ENCODE measurements at regions not wholly inside any gene's neighbourhood (a gene's known extent, or its start where the extent isn't known, plus 50 kb on each side); places are given as distances from the start of the nearest gene placed in this dataset.

- TF ChIP-seq POLR2A (IDR thresholded peaks at IDR 0.05; ENCODE audit: borderline replicate concordance, extremely low read depth, insufficient read depth, insufficient read length), result no peak
- TF ChIP-seq POLR2AphosphoS5 (IDR thresholded peaks at IDR 0.05; ENCODE audit: low read depth, low read length), result no peak
- no peak for TF ChIP-seq CEBPB (IDR thresholded peaks at IDR 0.05; ENCODE audit: low read depth)
- TF ChIP-seq CTCF (IDR thresholded peaks at IDR 0.05 in 2 of 3, conservative IDR thresholded peaks at IDR 0.05 in 1 of 3; ENCODE audit: borderline replicate concordance in 1 of 3, insufficient read depth in 1 of 3, low read depth in 2 of 3, low read length in 2 of 3), result no peak
- TF ChIP-seq EZH2phosphoT487 (IDR thresholded peaks at IDR 0.05; ENCODE audit: borderline replicate concordance), result no peak
- TF ChIP-seq RAD21 (IDR thresholded peaks at IDR 0.05; ENCODE audit: low read depth), result no peak
- no peak for TF ChIP-seq SP1 (IDR thresholded peaks at IDR 0.05; ENCODE audit: low read depth)
- no peak for TF ChIP-seq ATF3 (IDR thresholded peaks at IDR 0.05)
- no peak for TF ChIP-seq ZNF274 (IDR thresholded peaks at IDR 0.05; ENCODE audit: low read depth, low read length)
- no peak for TF ChIP-seq EZH2 (IDR thresholded peaks at IDR 0.05)
- TF ChIP-seq SIN3A (IDR thresholded peaks at IDR 0.05; ENCODE audit: low read depth), result no peak
- no peak for TF ChIP-seq ZBTB33 (IDR thresholded peaks at IDR 0.05; ENCODE audit: extremely low read depth, insufficient replicate concordance, low read length)
- no peak for TF ChIP-seq SRF (IDR thresholded peaks at IDR 0.05; ENCODE audit: low read depth)
Observed at GRCh38 chr11:122524898-122525297, 130.6 kb upstream of the UBASH3B start.

Data from HCT116 (cell line).